ENCODE measurements at regions not wholly inside any gene's neighbourhood (a gene's known extent, or its start where the extent isn't known, plus 50 kb on each side); places are given as distances from the start of the nearest gene placed in this dataset.

GRCh38 chr6:74115674-74116073, 419.7 kb downstream of the CD109 start:
- no peaks in the 10 kb centered on the region for H3K9me3 ChIP-seq (ENCODE audit: control insufficient read depth in 3 of 3, low read length in 3 of 3)
- no peak overlapping the region for H3K27ac ChIP-seq (ENCODE audit: low read depth, low read length)

GRCh38 chr6:74114428-74114827, 418.4 kb downstream of the CD109 start:
- Histone ChIP-seq H3K4me3 (ENCODE audit: low read length in 3 of 3) (no peak overlapping the region), H3K4me1 (ENCODE audit: control insufficient read depth in 3 of 3, insufficient read depth in 3 of 3, low read length in 3 of 3) (no peaks in the 10 kb centered on the region), H3K9ac (ENCODE audit: low read depth in 1 of 3, low read length in 3 of 3) (no peak overlapping the region), H3K36me3 (ENCODE audit: control insufficient read depth in 3 of 3, insufficient read depth in 3 of 3, low read length in 3 of 3) (no peaks in the 10 kb centered on the region), H3K9me3 (ENCODE audit: control insufficient read depth in 3 of 3, low read length in 3 of 3) (no peaks in the 10 kb centered on the region), H3K27ac (ENCODE audit: low read depth, low read length) (no peak overlapping the region), H3K27me3 (ENCODE audit: control insufficient read depth in 3 of 3, insufficient read depth in 3 of 3, low read length in 3 of 3) (no peaks in the 10 kb centered on the region)

More at GRCh38 chr6:74115674-74116073, 419.7 kb downstream of the CD109 start:
- no peaks in the 10 kb centered on the region for H3K27me3 ChIP-seq (ENCODE audit: control insufficient read depth in 3 of 3, insufficient read depth in 3 of 3, low read length in 3 of 3)
- H3K4me1 ChIP-seq (ENCODE audit: control insufficient read depth in 3 of 3, insufficient read depth in 3 of 3, low read length in 3 of 3): no peaks in the 10 kb centered on the region
- no peaks in the 10 kb centered on the region for H3K36me3 ChIP-seq (ENCODE audit: control insufficient read depth in 3 of 3, insufficient read depth in 3 of 3, low read length in 3 of 3)
- H3K9ac ChIP-seq (ENCODE audit: low read depth in 1 of 3, low read length in 3 of 3): no peak overlapping the region
- no peak overlapping the region for H3K4me3 ChIP-seq (ENCODE audit: low read length in 3 of 3)

GRCh38 chr6:74113901-74114300, 417.9 kb downstream of the CD109 start:
- H3K27ac ChIP-seq (ENCODE audit: low read depth, low read length): no peak overlapping the region
- H3K4me3 ChIP-seq (ENCODE audit: low read length in 3 of 3): no peak overlapping the region
- H3K27me3 ChIP-seq (ENCODE audit: control insufficient read depth in 3 of 3, insufficient read depth in 3 of 3, low read length in 3 of 3): no peaks in the 10 kb centered on the region
- H3K9me3 ChIP-seq (ENCODE audit: control insufficient read depth in 3 of 3, low read length in 3 of 3): no peaks in the 10 kb centered on the region
- no peak overlapping the region for H3K9ac ChIP-seq (ENCODE audit: low read depth in 1 of 3, low read length in 3 of 3)
- H3K36me3 ChIP-seq (ENCODE audit: control insufficient read depth in 3 of 3, insufficient read depth in 3 of 3, low read length in 3 of 3): no peaks in the 10 kb centered on the region
- H3K4me1 ChIP-seq (ENCODE audit: control insufficient read depth in 3 of 3, insufficient read depth in 3 of 3, low read length in 3 of 3): no peaks in the 10 kb centered on the region

- H3K9me3 ChIP-seq (ENCODE audit: control insufficient read depth in 3 of 3, low read length in 3 of 3): no peaks in the 10 kb centered on the region
- no peaks in the 10 kb centered on the region for H3K4me1 ChIP-seq (ENCODE audit: control insufficient read depth in 3 of 3, insufficient read depth in 3 of 3, low read length in 3 of 3)
- H3K27me3 ChIP-seq (ENCODE audit: control insufficient read depth in 3 of 3, insufficient read depth in 3 of 3, low read length in 3 of 3): no peaks in the 10 kb centered on the region
- H3K9ac ChIP-seq (ENCODE audit: low read depth in 1 of 3, low read length in 3 of 3): no peak overlapping the region
- H3K4me3 ChIP-seq (ENCODE audit: low read length in 3 of 3): no peak overlapping the region
- H3K36me3 ChIP-seq (ENCODE audit: control insufficient read depth in 3 of 3, insufficient read depth in 3 of 3, low read length in 3 of 3): no peaks in the 10 kb centered on the region
- no peak overlapping the region for H3K27ac ChIP-seq (ENCODE audit: low read depth, low read length)
Measured at GRCh38 chr6:74103417-74103816, 407.4 kb downstream of the CD109 start.

- no peak overlapping the region for H3K4me3 ChIP-seq (ENCODE audit: low read length in 3 of 3)
Measured at GRCh38 chr6:74100719-74101287, 404.8 kb downstream of the CD109 start.

GRCh38 chr6:74096329-74096728, 400.3 kb downstream of the CD109 start:
- Histone ChIP-seq H3K4me1 (ENCODE audit: control insufficient read depth in 3 of 3, insufficient read depth in 3 of 3, low read length in 3 of 3) (no peaks in the 10 kb centered on the region), H3K4me3 (ENCODE audit: low read length in 3 of 3) (no peak overlapping the region), H3K9ac (ENCODE audit: low read depth in 1 of 3, low read length in 3 of 3) (no peak overlapping the region), H3K27me3 (ENCODE audit: control insufficient read depth in 3 of 3, insufficient read depth in 3 of 3, low read length in 3 of 3) (no peaks in the 10 kb centered on the region), H3K27ac (ENCODE audit: low read depth, low read length) (no peak overlapping the region), H3K36me3 (ENCODE audit: control insufficient read depth in 3 of 3, insufficient read depth in 3 of 3, low read length in 3 of 3) (no peaks in the 10 kb centered on the region), H3K9me3 (ENCODE audit: control insufficient read depth in 3 of 3, low read length in 3 of 3) (no peaks in the 10 kb centered on the region)

More at GRCh38 chr6:74100719-74101287, 404.8 kb downstream of the CD109 start:
- Histone ChIP-seq H3K9ac (ENCODE audit: low read depth in 1 of 3, low read length in 3 of 3) (no peak overlapping the region), H3K4me1 (ENCODE audit: control insufficient read depth in 3 of 3, insufficient read depth in 3 of 3, low read length in 3 of 3) (no peaks in the 10 kb centered on the region), H3K27me3 (ENCODE audit: control insufficient read depth in 3 of 3, insufficient read depth in 3 of 3, low read length in 3 of 3) (no peaks in the 10 kb centered on the region), H3K9me3 (ENCODE audit: control insufficient read depth in 3 of 3, low read length in 3 of 3) (no peaks in the 10 kb centered on the region), H3K36me3 (ENCODE audit: control insufficient read depth in 3 of 3, insufficient read depth in 3 of 3, low read length in 3 of 3) (no peaks in the 10 kb centered on the region), H3K27ac (ENCODE audit: low read depth, low read length) (no peak overlapping the region)

- no peaks in the 10 kb centered on the region for H3K9me3 ChIP-seq (ENCODE audit: control insufficient read depth in 3 of 3, low read length in 3 of 3)
- no peak overlapping the region for H3K9ac ChIP-seq (ENCODE audit: low read depth in 1 of 3, low read length in 3 of 3)
- no peaks in the 10 kb centered on the region for H3K27me3 ChIP-seq (ENCODE audit: control insufficient read depth in 3 of 3, insufficient read depth in 3 of 3, low read length in 3 of 3)
- H3K27ac ChIP-seq (ENCODE audit: low read depth, low read length): no peak overlapping the region
- no peak overlapping the region for H3K4me3 ChIP-seq (ENCODE audit: low read length in 3 of 3)
- no peaks in the 10 kb centered on the region for H3K36me3 ChIP-seq (ENCODE audit: control insufficient read depth in 3 of 3, insufficient read depth in 3 of 3, low read length in 3 of 3)
- H3K4me1 ChIP-seq (ENCODE audit: control insufficient read depth in 3 of 3, insufficient read depth in 3 of 3, low read length in 3 of 3): no peaks in the 10 kb centered on the region
Measured at GRCh38 chr6:74093361-74093760, 397.4 kb downstream of the CD109 start.

GRCh38 chr6:74091794-74092157, 395.8 kb downstream of the CD109 start:
- Histone ChIP-seq H3K4me1 (ENCODE audit: control insufficient read depth in 3 of 3, insufficient read depth in 3 of 3, low read length in 3 of 3) (no peaks in the 10 kb centered on the region), H3K27ac (ENCODE audit: low read depth, low read length) (no peak overlapping the region), H3K9me3 (ENCODE audit: control insufficient read depth in 3 of 3, low read length in 3 of 3) (no peaks in the 10 kb centered on the region), H3K36me3 (ENCODE audit: control insufficient read depth in 3 of 3, insufficient read depth in 3 of 3, low read length in 3 of 3) (no peaks in the 10 kb centered on the region), H3K9ac (ENCODE audit: low read depth in 1 of 3, low read length in 3 of 3) (no peak overlapping the region), H3K27me3 (ENCODE audit: control insufficient read depth in 3 of 3, insufficient read depth in 3 of 3, low read length in 3 of 3) (no peaks in the 10 kb centered on the region), H3K4me3 (ENCODE audit: low read length in 3 of 3) (no peak overlapping the region)

- H3K9ac ChIP-seq (ENCODE audit: low read depth in 1 of 3, low read length in 3 of 3): no peak overlapping the region
- no peak overlapping the region for H3K4me3 ChIP-seq (ENCODE audit: low read length in 3 of 3)
- H3K27ac ChIP-seq (ENCODE audit: low read depth, low read length): no peak overlapping the region
- H3K36me3 ChIP-seq (ENCODE audit: control insufficient read depth in 3 of 3, insufficient read depth in 3 of 3, low read length in 3 of 3): no peaks in the 10 kb centered on the region
- no peaks in the 10 kb centered on the region for H3K9me3 ChIP-seq (ENCODE audit: control insufficient read depth in 3 of 3, low read length in 3 of 3)
- H3K4me1 ChIP-seq (ENCODE audit: control insufficient read depth in 3 of 3, insufficient read depth in 3 of 3, low read length in 3 of 3): no peaks in the 10 kb centered on the region
- H3K27me3 ChIP-seq (ENCODE audit: control insufficient read depth in 3 of 3, insufficient read depth in 3 of 3, low read length in 3 of 3): no peaks in the 10 kb centered on the region
Measured at GRCh38 chr6:74091136-74091793, 395.3 kb downstream of the CD109 start.

GRCh38 chr6:74087899-74088298, 391.9 kb downstream of the CD109 start:
- H3K9me3 ChIP-seq (ENCODE audit: control insufficient read depth in 3 of 3, low read length in 3 of 3): no peaks in the 10 kb centered on the region
- no peak overlapping the region for H3K9ac ChIP-seq (ENCODE audit: low read depth in 1 of 3, low read length in 3 of 3)
- H3K4me1 ChIP-seq (ENCODE audit: control insufficient read depth in 3 of 3, insufficient read depth in 3 of 3, low read length in 3 of 3): no peaks in the 10 kb centered on the region
- no peaks in the 10 kb centered on the region for H3K36me3 ChIP-seq (ENCODE audit: control insufficient read depth in 3 of 3, insufficient read depth in 3 of 3, low read length in 3 of 3)
- H3K27me3 ChIP-seq (ENCODE audit: control insufficient read depth in 3 of 3, insufficient read depth in 3 of 3, low read length in 3 of 3): no peaks in the 10 kb centered on the region
- H3K4me3 ChIP-seq (ENCODE audit: low read length in 3 of 3): no peak overlapping the region
- H3K27ac ChIP-seq (ENCODE audit: low read depth, low read length): no peak overlapping the region

Measured in skeletal muscle tissue (tissue), 3 donors.